H1 (cell line): ENCODE measurements at regions not wholly inside any gene's neighbourhood (a gene's known extent, or its start where the extent isn't known, plus 50 kb on each side); places are given as distances from the start of the nearest gene placed in this dataset.

Experiments
- CTCF ChIA-PET: fragments of 300-600 bp; sonication (Branson Sonifier 250); formaldehyde crosslinking; loops from one replicate; lab custom pipeline; 2021; ENCODE audit not compliant: partially characterized antibody; lab: Charles Lee
- POLR2A ChIA-PET: fragments of 300-600 bp; sonication (Branson Sonifier 250); formaldehyde crosslinking; loops from one replicate; lab custom pipeline; 2021; ENCODE audit warnings: inconsistent platforms; ENCODE audit not compliant: partially characterized antibody; lab: Charles Lee
- DNase-seq, 2 experiments: peaks; one replicate each; pipeline versions ENCODE4 v3.0.0 to v3.0.0-alpha.2; 2010 to 2022; ENCODE audit warnings: low spot score in 2 of 2, low read depth in 1 of 2, mixed read lengths in 1 of 2
- FAIRE-seq: peaks from 2 replicates; lab custom pipeline; 2011; peaks lifted over from hg19 to GRCh38; lab: Jason Lieb, UNC
- H2AFZ ChIP-seq: 2 replicates; pipeline ENCODE4 v1.8.1; 2012; ENCODE audit warnings: low read length, inconsistent platforms
- H2AK5ac ChIP-seq: 2 replicates; pipeline ENCODE4 v1.6.1; 2013; ENCODE audit warnings: low read depth, low read length
- H2BK120ac ChIP-seq: replicated peaks from 2 replicates; pipeline ENCODE3; 2013; ENCODE audit warnings: low read depth, low read length, inconsistent platforms
- H2BK12ac ChIP-seq: 2 replicates; pipeline ENCODE4 v1.6.1; 2013; ENCODE audit warnings: low read depth, low read length
- H2BK15ac ChIP-seq: 2 replicates; pipeline ENCODE4 v1.6.1; 2013; ENCODE audit warnings: low read length
- H2BK20ac ChIP-seq: 2 replicates; pipeline ENCODE4 v1.6.1; 2013; ENCODE audit warnings: low read length
- H2BK5ac ChIP-seq: 2 replicates; pipeline ENCODE4 v1.6.1; 2013; ENCODE audit warnings: low read depth, low read length
- H3K14ac ChIP-seq: 2 replicates; pipeline ENCODE4 v1.6.1; 2013; ENCODE audit warnings: inconsistent platforms; ENCODE audit not compliant: insufficient read length
- H3K18ac ChIP-seq: 2 replicates; pipeline ENCODE4 v1.6.1; 2013; ENCODE audit warnings: low read length; ENCODE audit errors: extremely low read depth
- H3K23ac ChIP-seq: 2 replicates; pipeline ENCODE4 v1.6.1; 2013; ENCODE audit warnings: inconsistent platforms; ENCODE audit not compliant: insufficient read length
- H3K23me2 ChIP-seq: 2 replicates; pipeline ENCODE4 v1.6.1; 2013; ENCODE audit warnings: low read depth, low read length
- H3K27ac ChIP-seq: 2 replicates; pipeline ENCODE4 v1.6.1; 2011; ENCODE audit warnings: low read depth, low read length, inconsistent platforms
- H3K27me3 ChIP-seq, 4 experiments: replicated peaks in 1 of 4; 1 replicate in 1 of 4; 2 replicates in 3 of 4; pipeline versions ENCODE4 v1.6.1 to v1.8.1; 2011 to 2013; ENCODE audit warnings: low read length in 3 of 4, mild to moderate bottlenecking in 3 of 4, inconsistent platforms in 2 of 4, mixed read lengths in 2 of 4, moderate library complexity in 1 of 4; ENCODE audit not compliant: control insufficient read depth in 3 of 4, insufficient read depth in 3 of 4; ENCODE audit errors: extremely low read depth in 1 of 4
- H3K36me3 ChIP-seq, 4 experiments: 2 replicates each; pipeline versions ENCODE4 v1.6.1 to v1.8.1; 2011 to 2013; ENCODE audit warnings: mild to moderate bottlenecking in 4 of 4, low read length in 3 of 4, moderate library complexity in 2 of 4, control low read depth in 1 of 4, inconsistent platforms in 1 of 4; ENCODE audit not compliant: insufficient read depth in 4 of 4, control insufficient read depth in 2 of 4
- H3K4ac ChIP-seq: replicated peaks from 2 replicates; pipeline ENCODE3; 2013; ENCODE audit warnings: low read length, low read depth, mixed read lengths, inconsistent platforms; ENCODE audit not compliant: insufficient read length
- H3K4me1 ChIP-seq, 4 experiments: replicated peaks in 1 of 4; 1 replicate in 1 of 4; 2 replicates in 3 of 4; pipeline versions ENCODE4 v1.6.1 to v1.8.1; 2011 to 2013; ENCODE audit warnings: low read length in 3 of 4, inconsistent platforms in 2 of 4, mixed read lengths in 1 of 4; ENCODE audit not compliant: insufficient read depth in 4 of 4, control insufficient read depth in 3 of 4
- H3K4me2 ChIP-seq, 2 experiments: 2 replicates each; pipeline versions ENCODE4 v1.6.1 to v1.8.1; 2011 to 2013; ENCODE audit warnings: low read depth in 2 of 2, low read length in 2 of 2, control low read depth in 1 of 2, inconsistent platforms in 1 of 2, mild to moderate bottlenecking in 1 of 2; ENCODE audit not compliant: insufficient read depth in 1 of 2
- H3K4me3 ChIP-seq, 4 experiments: fragments of 200-600, 300-600 bp in 1 of 4; sonication (generic), shearing (Covaris generic), sonication (Bioruptor Twin) in 1 of 4; 2 replicates each; pipeline versions ENCODE4 v1.5.1 to v1.8.1; 2011 to 2016; ENCODE audit warnings: low read length in 4 of 4, low read depth in 3 of 4, control low read depth in 2 of 4, inconsistent platforms in 2 of 4, mild to moderate bottlenecking in 2 of 4, mixed read lengths in 1 of 4, moderate library complexity in 1 of 4; ENCODE audit not compliant: insufficient read depth in 2 of 4; ENCODE audit errors: extremely low read depth in 1 of 4
- H3K56ac ChIP-seq: replicated peaks from 2 replicates; pipeline ENCODE3; 2013; ENCODE audit warnings: low read depth, mild to moderate bottlenecking, mixed read lengths, low read length, inconsistent platforms; ENCODE audit not compliant: insufficient read length
- H3K79me1 ChIP-seq: 2 replicates; pipeline ENCODE4 v1.6.1; 2013; ENCODE audit warnings: low read depth, low read length, control low read depth
- H3K79me2 ChIP-seq, 2 experiments: 2 replicates each; pipeline versions ENCODE4 v1.6.1 to v1.8.1; 2012 to 2013; ENCODE audit warnings: low read length in 2 of 2, mild to moderate bottlenecking in 2 of 2, inconsistent platforms in 1 of 2; ENCODE audit not compliant: insufficient read depth in 2 of 2, control insufficient read depth in 1 of 2
- H3K9ac ChIP-seq, 4 experiments: replicated peaks in 1 of 4; 1 replicate in 1 of 4; 2 replicates in 3 of 4; pipeline versions ENCODE4 v1.6.1 to v1.8.1; 2011 to 2013; ENCODE audit warnings: low read depth in 3 of 4, low read length in 3 of 4, control low read depth in 2 of 4, mild to moderate bottlenecking in 2 of 4, moderate library complexity in 2 of 4, inconsistent platforms in 1 of 4; ENCODE audit errors: extremely low read depth in 1 of 4
- H3K9me3 ChIP-seq, 2 experiments: 2 replicates each; pipeline versions ENCODE4 v1.6.1 to v1.8.1; 2012 to 2013; ENCODE audit warnings: mild to moderate bottlenecking in 2 of 2, moderate library complexity in 2 of 2, control low read depth in 1 of 2, inconsistent platforms in 1 of 2, low read depth in 1 of 2, low read length in 1 of 2, mixed read lengths in 1 of 2; ENCODE audit not compliant: insufficient read depth in 2 of 2
- H4K20me1 ChIP-seq, 2 experiments: replicated peaks in 1 of 2; 2 replicates each; pipeline versions ENCODE3 to v1.8.1; 2011 to 2013; ENCODE audit warnings: inconsistent platforms in 2 of 2, low read length in 2 of 2, mild to moderate bottlenecking in 1 of 2; ENCODE audit not compliant: insufficient read depth in 2 of 2, control insufficient read depth in 1 of 2
- H4K5ac ChIP-seq: 2 replicates; pipeline ENCODE4 v1.6.1; 2013; ENCODE audit warnings: low read length, low read depth, mixed read lengths, inconsistent platforms; ENCODE audit not compliant: insufficient read length
- H4K8ac ChIP-seq: 2 replicates; pipeline ENCODE4 v1.8.0; 2013; ENCODE audit warnings: mild to moderate bottlenecking, moderate library complexity, low read length, inconsistent platforms; ENCODE audit not compliant: insufficient read depth; ENCODE audit errors: extremely low read depth
- H4K91ac ChIP-seq: replicated peaks from 2 replicates; pipeline ENCODE3; 2013; ENCODE audit warnings: low read length, mixed read lengths, inconsistent platforms; ENCODE audit not compliant: insufficient read length
- BACH1 ChIP-seq: IDR thresholded peaks from 2 replicates; pipeline ENCODE4 v1.6.1; 2012; ENCODE audit warnings: low read length, improper control_type of control experiment
- CBX8 ChIP-seq: fragments of 300-800, 300-1000 bp; sonication (generic); IDR thresholded peaks from 2 replicates; pipeline ENCODE4 v1.7.1; 2016; ENCODE audit warnings: low read depth, low read length, borderline replicate concordance
- CEBPB ChIP-seq: IDR thresholded peaks from 2 replicates; pipeline ENCODE4 v1.6.1; 2012; ENCODE audit warnings: low read depth, low read length
- NANOG ChIP-seq: IDR thresholded peaks from 2 replicates; pipeline ENCODE4 v1.6.1; 2011; ENCODE audit warnings: low read length, low read depth, mild to moderate bottlenecking, inconsistent platforms; ENCODE audit not compliant: insufficient read depth, poor library complexity, severe bottlenecking
- RNF2 ChIP-seq: fragments of 200-900, 300-1000 bp; sonication (generic); IDR thresholded peaks from 2 replicates; pipeline ENCODE4 v1.7.1; 2016; ENCODE audit warnings: borderline replicate concordance, low read depth, mild to moderate bottlenecking, antibody characterized with exemption, low read length; ENCODE audit not compliant: poor library complexity, severe bottlenecking; ENCODE audit errors: missing control alignments
- SIN3A ChIP-seq, 2 experiments: IDR thresholded peaks in 1 of 2; conservative IDR thresholded peaks in 1 of 2; 2 replicates each; pipeline ENCODE4 v1.6.1; 2011 to 2012; ENCODE audit warnings: low read length in 2 of 2, improper control_type of control experiment in 1 of 2, low read depth in 1 of 2, mild to moderate bottlenecking in 1 of 2
- SRF ChIP-seq: IDR thresholded peaks from 2 replicates; pipeline ENCODE4 v1.6.1; 2011; ENCODE audit warnings: mild to moderate bottlenecking, low read depth, low read length, moderate library complexity
- WGBS, 2 experiments: shearing (Covaris generic) in 1 of 2; methylation state at CpG; one replicate each; pipeline versions ENCODE4 v1.1.6 to v1.1.7; 2013 to 2015; ENCODE audit warnings: low lambda C conversion rate in 2 of 2, mixed read lengths in 2 of 2, inconsistent platforms in 1 of 2, low coverage in 1 of 2, missing lambda C conversion rate in 1 of 2; ENCODE audit not compliant: insufficient replicate concordance in 2 of 2, insufficient coverage in 1 of 2, insufficient read length in 1 of 2; ENCODE audit errors: extremely low coverage in 1 of 2, missing lambda C conversion rate in 1 of 2; 5-methylcytosine and 5-hydroxymethylcytosine counted together
- TF ChIP-seq, protein P1 (sequence below): IDR thresholded peaks from 2 replicates; pipeline ENCODE4 v1.6.1; 2012; ENCODE audit warnings: low read length, inconsistent platforms

GRCh38 chr22:44424867-44425693, 73.0 kb downstream of the RTL6 start:
- Histone ChIP-seq H3K14ac (no peak overlapping the region), H3K18ac (no peak overlapping the region), H3K56ac (no peak overlapping the region), H2BK5ac (no peak overlapping the region), H2AK5ac (no peak overlapping the region), H4K91ac (peak overlapping the region; percentile 6), H2BK15ac (no peak overlapping the region), H3K4ac (no peak overlapping the region), H3K23me2 (no peaks in the 10 kb centered on the region; the same call in 1 of the 2 replicates), H3K79me2 (no peaks in the 10 kb centered on the region), H3K4me3 (no peak overlapping the region), H3K9ac (no peak overlapping the region), H3K4me1 (peaks cover 3 to 12% (median 5%) of the 10 kb centered on the region in 4 experiments), H3K9me3 (no peaks in the 10 kb centered on the region), H3K27ac (no peak overlapping the region), H4K5ac (no peak overlapping the region), H2BK20ac (no peak overlapping the region), H3K4me2 (no peak overlapping the region), H3K23ac (no peak overlapping the region), H4K20me1 (no peaks in the 10 kb centered on the region), H3K79me1 (no peaks in the 10 kb centered on the region), H2BK12ac (no peak overlapping the region), H3K36me3 (no peaks in the 10 kb centered on the region), H4K8ac (no peak overlapping the region; the same call in 1 of the 2 replicates), H2BK120ac (no peak overlapping the region), H3K27me3 (no peaks in the 10 kb centered on the region), H2AFZ (no peak overlapping the region)
- DNase-seq = no peak
- WGBS, 2 experiments = 90% methylated on average over 20 of the region's 20 CpGs; no CpG with 5 or more reads in 1 of the 2 experiments
- CTCF ChIA-PET = interaction anchor here (0.6 to 2.8 kb wide), 10 partner anchors 9 to 343 kb away, joined by 3 to 7 read pairs (median 4); no protein-coding TSS in a partner anchor
- FAIRE-seq = no peak
- POLR2A ChIA-PET = no interaction called here
- TF ChIP-seq SRF (no peak), BACH1 (no peak), NANOG (no peak), SIN3A (conservative IDR thresholded peaks at IDR 0.05 in 1 of 2, IDR thresholded peaks at IDR 0.05 in 1 of 2; ENCODE audit: low read depth in 1 of 2, low read length in 2 of 2) (no peak), CEBPB (no peak), CBX8 (no peak), RNF2 (no peak)
- TF ChIP-seq, protein P1, sequence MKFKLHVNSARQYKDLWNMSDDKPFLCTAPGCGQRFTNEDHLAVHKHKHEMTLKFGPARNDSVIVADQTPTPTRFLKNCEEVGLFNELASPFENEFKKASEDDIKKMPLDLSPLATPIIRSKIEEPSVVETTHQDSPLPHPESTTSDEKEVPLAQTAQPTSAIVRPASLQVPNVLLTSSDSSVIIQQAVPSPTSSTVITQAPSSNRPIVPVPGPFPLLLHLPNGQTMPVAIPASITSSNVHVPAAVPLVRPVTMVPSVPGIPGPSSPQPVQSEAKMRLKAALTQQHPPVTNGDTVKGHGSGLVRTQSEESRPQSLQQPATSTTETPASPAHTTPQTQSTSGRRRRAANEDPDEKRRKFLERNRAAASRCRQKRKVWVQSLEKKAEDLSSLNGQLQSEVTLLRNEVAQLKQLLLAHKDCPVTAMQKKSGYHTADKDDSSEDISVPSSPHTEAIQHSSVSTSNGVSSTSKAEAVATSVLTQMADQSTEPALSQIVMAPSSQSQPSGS = no peak
